Esophagus muscularis mucosa (tissue), 4 donors: ENCODE measurements at regions not wholly inside any gene's neighbourhood (a gene's known extent, or its start where the extent isn't known, plus 50 kb on each side); places are given as distances from the start of the nearest gene placed in this dataset.

Experiments used
- DNase-seq: peaks from one replicate; pipeline ENCODE4 v3.0.0-alpha.2; 2017; ENCODE audit errors: extremely low spot score
- H3K27ac ChIP-seq, 4 donors: fragments of 200-600 bp; sonication (generic); replicated peaks in 1 of 4; 1 replicate in 3 of 4; 2 replicates in 1 of 4; pipeline ENCODE4 v1.5.1; 2016 to 2019; ENCODE audit warnings: mild to moderate bottlenecking in 1 of 4
- H3K27me3 ChIP-seq, 4 donors: fragments of 200-600 bp; sonication (generic); one replicate each; pipeline versions ENCODE4 v1.5.1 to v1.6.0; 2016 to 2019
- H3K36me3 ChIP-seq, 4 donors: fragments of 200-600 bp; sonication (generic); one replicate each; pipeline ENCODE4 v1.5.1; 2016 to 2019
- H3K4me1 ChIP-seq, 4 donors: fragments of 200-600 bp; sonication (generic); one replicate each; pipeline ENCODE4 v1.5.1; 2016 to 2019
- H3K4me3 ChIP-seq, 4 donors: fragments of 200-600 bp; sonication (generic); 1 replicate in 2 of 4; 2 replicates in 2 of 4; pipeline ENCODE4 v1.5.1; 2016 to 2019; ENCODE audit warnings: mild to moderate bottlenecking in 4 of 4, moderate library complexity in 1 of 4
- H3K9me3 ChIP-seq, 4 donors: fragments of 200-600 bp; sonication (generic); 1 replicate in 3 of 4; 2 replicates in 1 of 4; pipeline ENCODE4 v1.5.1; 2016 to 2019
- CTCF ChIP-seq, 3 experiments: fragments of 200-600 bp in 2 of 3; fragments of 450-650 bp in 1 of 3; sonication (generic) in 2 of 3; IDR thresholded peaks; one replicate each; pipeline ENCODE4 v1.5.1; 2017 to 2019; ENCODE audit warnings: antibody characterized with exemption in 3 of 3, mild to moderate bottlenecking in 2 of 3, moderate library complexity in 1 of 3
- EP300 ChIP-seq: sonication (generic); formaldehyde crosslinking; IDR thresholded peaks from one replicate; pipeline ENCODE4 v1.6.1; 2017; ENCODE audit warnings: antibody characterized with exemption
- POLR2A ChIP-seq: fragments of 450-650 bp; IDR thresholded peaks from one replicate; pipeline ENCODE4 v1.6.1; 2017; ENCODE audit warnings: antibody characterized with exemption, moderate library complexity, mild to moderate bottlenecking, low read depth
- POLR2AphosphoS5 ChIP-seq, 2 donors: sonication (generic); formaldehyde crosslinking; IDR thresholded peaks; one replicate each; pipeline ENCODE4 v1.6.1; 2017; ENCODE audit warnings: antibody characterized with exemption in 2 of 2
- WGBS: methylation state at CpG from one replicate; pipeline ENCODE4 v1.1.5; 2018; 5-methylcytosine and 5-hydroxymethylcytosine counted together
- intact Hi-C: fragments of 100-400 bp; cut with DNase I; formaldehyde crosslinking; loops from one replicate; pipeline ENCODE4 v1.15.1; 2023

- Histone ChIP-seq H3K4me1 (peaks cover 4 to 59% (median 54%) of the 10 kb centered on the region in 4 donors), H3K4me3 (no peak overlapping the region), H3K27ac (peak overlapping the region; percentile 26 to 46 (median 34)), H3K9me3 (no peaks in the 10 kb centered on the region), H3K27me3 (no peaks in the 10 kb centered on the region), H3K36me3 (no peaks in the 10 kb centered on the region)
- TF ChIP-seq POLR2AphosphoS5 (IDR thresholded peaks at IDR 0.05) (no peak), EP300 (no peak), CTCF (IDR thresholded peaks at IDR 0.05) (no peak), POLR2A (no peak)
- intact Hi-C loops: no loop called here
- no peak for DNase-seq
- 83% methylated on average over 7 of the region's 7 CpGs for WGBS
Measured at GRCh38 chr10:132480356-132480755, 57.2 kb upstream of the INPP5A start.

GRCh38 chr10:132481690-132482089 is 55.9 kb upstream of the INPP5A start:
- no peak for DNase-seq
- TF ChIP-seq POLR2A (no peak), POLR2AphosphoS5 (IDR thresholded peaks at IDR 0.05) (no peak)
- WGBS: 91% methylated on average over 10 of the region's 10 CpGs
- Histone ChIP-seq H3K9me3 (no peaks in the 10 kb centered on the region), H3K36me3 (no peaks in the 10 kb centered on the region), H3K27me3 (no peaks in the 10 kb centered on the region), H3K27ac (peak overlapping the region; percentile 86 to 92 (median 89)), H3K4me3 (peak overlapping the region in 1 of 4 donors; percentile 3), H3K4me1 (peaks cover 4 to 59% (median 54%) of the 10 kb centered on the region in 4 donors)
- intact Hi-C loops: no loop called here

GRCh38 chr10:132482090-132482800 is 55.3 kb upstream of the INPP5A start:
- 37% methylated on average over 14 of the region's 14 CpGs for WGBS
- intact Hi-C loops: no loop called here
- H3K4me1 ChIP-seq: peaks cover 4 to 57% (median 52%) of the 10 kb centered on the region in 4 donors
- H3K4me3 ChIP-seq: peak overlapping the region in 2 of 4 donors; percentile 3 to 8
- H3K27ac ChIP-seq: peak overlapping the region; percentile 86 to 92 (median 89)
- H3K36me3 ChIP-seq: no peaks in the 10 kb centered on the region
- H3K27me3 ChIP-seq: no peaks in the 10 kb centered on the region
- no peak for DNase-seq
- H3K9me3 ChIP-seq: no peaks in the 10 kb centered on the region
- no peak for TF ChIP-seq CTCF (IDR thresholded peaks at IDR 0.05)
- peak; percentile 92 for TF ChIP-seq EP300
- no peak for TF ChIP-seq POLR2A
- peak; percentile 80 to 93 for TF ChIP-seq POLR2AphosphoS5 (IDR thresholded peaks at IDR 0.05)

GRCh38 chr10:132483394-132483793 is 54.2 kb upstream of the INPP5A start:
- 82% methylated on average over 5 of the region's 5 CpGs for WGBS
- peak overlapping the region; percentile 86 to 92 (median 89) for H3K27ac ChIP-seq
- H3K4me3 ChIP-seq: no peak overlapping the region
- no peaks in the 10 kb centered on the region for H3K27me3 ChIP-seq
- intact Hi-C loops: no loop called here
- peaks cover 4 to 47% (median 45%) of the 10 kb centered on the region in 4 donors for H3K4me1 ChIP-seq
- no peaks in the 10 kb centered on the region for H3K36me3 ChIP-seq
- no peaks in the 10 kb centered on the region for H3K9me3 ChIP-seq
- DNase-seq: no peak
- TF ChIP-seq POLR2AphosphoS5 (IDR thresholded peaks at IDR 0.05): no peak
- no peak for TF ChIP-seq CTCF (IDR thresholded peaks at IDR 0.05)
- TF ChIP-seq POLR2A: no peak
- no peak for TF ChIP-seq EP300

- TF ChIP-seq EP300 (no peak), POLR2A (no peak), CTCF (IDR thresholded peaks at IDR 0.05) (no peak), POLR2AphosphoS5 (IDR thresholded peaks at IDR 0.05) (no peak)
- H3K27me3 ChIP-seq: no peaks in the 10 kb centered on the region
- whole genome bisulfite sequencing: 96% methylated on average over 16 of the region's 16 CpGs
- peaks cover 4 to 51% (median 45%) of the 10 kb centered on the region in 4 donors for H3K4me1 ChIP-seq
- intact Hi-C loops: no loop called here
- peak overlapping the region in 1 of 4 donors; percentile 11 for H3K27ac ChIP-seq
- no peaks in the 10 kb centered on the region for H3K36me3 ChIP-seq
- no peak overlapping the region for H3K4me3 ChIP-seq
- H3K9me3 ChIP-seq: no peaks in the 10 kb centered on the region
- DNase-seq: no peak
Measured at GRCh38 chr10:132484922-132485321, 52.7 kb upstream of the INPP5A start.
